ENCODE measurements at regions not wholly inside any gene's neighbourhood (a gene's known extent, or its start where the extent isn't known, plus 50 kb on each side); places are given as distances from the start of the nearest gene placed in this dataset.

GRCh38 chr4:108483079-108483478, 137.3 kb upstream of the RPL34 start:
- TF ChIP-seq POLR2AphosphoS5 (IDR thresholded peaks at IDR 0.05; ENCODE audit: low read depth, low read length) = no peak
- TF ChIP-seq POLR2A (IDR thresholded peaks at IDR 0.05; ENCODE audit: low read depth, low read length) = no peak
- TF ChIP-seq SPI1 (IDR thresholded peaks at IDR 0.05; ENCODE audit: low read depth, low read length) = no peak
- TF ChIP-seq TAF1 (IDR thresholded peaks at IDR 0.05; ENCODE audit: low read depth, low read length) = no peak

Measured in GM12891 (cell line).